ENCODE measurements at regions not wholly inside any gene's neighbourhood (a gene's known extent, or its start where the extent isn't known, plus 50 kb on each side); places are given as distances from the start of the nearest gene placed in this dataset.

DNA sequence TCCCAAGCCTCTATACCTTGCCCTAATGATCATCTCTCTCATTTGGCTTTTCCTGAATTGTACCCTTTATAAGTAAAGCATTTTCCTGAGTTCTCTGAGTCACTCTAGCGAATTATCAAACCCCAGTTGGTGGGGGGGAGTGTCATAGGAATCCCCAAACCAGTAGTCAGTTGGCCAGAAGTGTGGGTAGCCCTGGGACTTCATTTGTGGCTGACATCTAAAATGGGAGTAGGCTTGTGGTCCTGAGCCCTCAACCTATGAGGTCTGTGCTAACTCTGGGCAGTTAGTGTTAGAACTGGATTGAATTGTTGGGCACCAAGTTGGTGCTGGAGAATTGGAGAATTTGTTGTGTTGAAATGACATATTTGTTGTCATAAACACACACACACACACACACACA is 91.3 kb downstream of the BBS10 start:
- DNase-seq: no peak

DNA sequence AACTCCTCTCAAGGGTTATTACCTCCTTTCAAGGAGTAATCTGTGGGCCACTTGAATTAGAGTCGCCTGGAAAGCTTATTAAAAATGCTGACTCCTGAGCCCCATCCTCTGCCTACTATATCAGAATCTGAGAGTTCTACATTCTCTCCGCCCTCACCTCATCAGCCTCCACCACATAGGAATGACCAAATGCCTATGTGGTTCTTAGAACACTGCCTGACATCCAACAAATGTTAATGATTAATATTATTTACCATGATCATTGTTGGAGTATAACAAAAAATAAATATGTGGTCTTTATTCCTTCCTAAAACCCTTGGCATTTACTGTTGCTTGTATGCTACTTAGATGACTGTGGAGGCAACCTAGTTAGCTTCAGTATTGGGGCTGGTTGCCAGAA is 91.9 kb downstream of the BBS10 start:
- DNase-seq: no peak

DNA sequence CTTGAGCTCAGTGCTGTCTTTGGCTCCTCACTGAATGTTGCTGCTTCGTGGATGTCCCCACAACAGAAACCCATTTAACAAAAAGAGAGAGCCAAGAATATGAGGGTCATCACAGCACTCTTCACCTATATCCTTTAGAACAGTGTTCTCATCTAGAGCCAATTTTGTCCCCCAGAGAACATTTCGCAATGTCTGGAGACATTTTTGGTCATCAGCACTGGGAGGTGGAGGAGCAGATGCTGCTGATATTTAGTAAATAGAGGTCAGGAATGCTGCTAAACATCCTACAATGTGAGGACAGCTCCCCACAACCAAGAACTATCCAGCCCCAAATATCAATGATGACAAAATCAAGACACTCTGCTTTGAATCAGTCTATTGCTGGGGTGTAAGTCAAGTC is 92.5 kb downstream of the BBS10 start:
- DNase-seq: no peak

DNA sequence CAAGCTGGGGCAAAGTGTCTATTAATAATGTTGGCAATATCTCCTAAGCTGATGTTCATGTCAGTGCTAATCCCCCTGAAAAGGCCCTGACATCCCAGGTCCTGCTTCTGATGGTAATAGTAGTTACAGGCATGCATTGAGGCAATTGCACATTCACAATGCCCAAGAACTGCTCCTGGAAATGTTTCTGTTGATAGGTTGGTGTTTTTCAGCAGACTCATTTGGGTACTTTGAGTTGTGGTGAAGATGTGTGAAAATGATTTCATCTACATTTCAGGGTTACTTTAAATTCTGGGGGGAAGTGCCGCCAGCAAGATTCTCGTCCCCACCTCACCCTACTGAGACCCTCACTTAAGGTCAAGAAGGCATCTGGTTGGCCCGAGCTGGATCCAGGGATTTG is 92.9 kb downstream of the BBS10 start:
- no peak for DNase-seq

DNA sequence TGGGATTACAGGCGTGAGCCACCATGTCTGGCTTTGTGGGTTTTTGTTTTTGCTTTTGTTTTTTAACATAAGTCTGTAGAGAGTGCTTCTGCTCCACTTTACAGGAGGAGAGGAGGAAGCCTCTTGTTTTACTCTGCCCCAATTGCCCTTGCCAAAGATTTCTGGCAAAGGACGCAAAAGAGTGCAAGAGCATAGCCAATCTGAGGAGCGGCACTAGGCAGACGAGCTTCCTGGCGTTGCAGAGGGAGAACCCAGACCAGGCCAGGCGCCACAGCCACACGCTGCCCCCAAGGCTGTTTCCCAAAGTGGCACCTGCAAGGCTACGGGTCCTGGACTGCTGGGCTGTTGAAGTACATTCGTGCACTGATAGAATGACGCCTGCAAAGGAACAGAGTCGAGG is 96.2 kb downstream of the BBS10 start:
- DNase-seq: no peak

DNA sequence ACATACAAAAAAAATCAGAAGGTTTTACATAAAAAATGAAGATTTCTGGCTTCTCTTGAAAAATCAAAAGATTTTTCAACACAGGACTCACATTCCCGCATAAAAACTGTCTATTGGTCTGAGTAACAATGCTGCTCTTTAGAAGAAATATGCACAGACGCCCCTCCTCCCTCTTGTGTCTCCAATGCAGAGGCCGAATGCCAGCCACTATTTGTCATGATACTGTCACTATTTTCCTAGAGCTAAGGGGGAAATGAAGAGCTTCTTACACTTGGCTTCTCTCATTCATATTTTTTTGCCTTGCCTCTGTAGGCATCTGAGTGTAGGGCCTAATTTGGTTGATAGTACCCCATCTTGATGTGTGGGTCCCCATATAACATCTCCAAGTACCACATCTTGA is 98.0 kb downstream of the BBS10 start:
- no peak for DNase-seq

DNA sequence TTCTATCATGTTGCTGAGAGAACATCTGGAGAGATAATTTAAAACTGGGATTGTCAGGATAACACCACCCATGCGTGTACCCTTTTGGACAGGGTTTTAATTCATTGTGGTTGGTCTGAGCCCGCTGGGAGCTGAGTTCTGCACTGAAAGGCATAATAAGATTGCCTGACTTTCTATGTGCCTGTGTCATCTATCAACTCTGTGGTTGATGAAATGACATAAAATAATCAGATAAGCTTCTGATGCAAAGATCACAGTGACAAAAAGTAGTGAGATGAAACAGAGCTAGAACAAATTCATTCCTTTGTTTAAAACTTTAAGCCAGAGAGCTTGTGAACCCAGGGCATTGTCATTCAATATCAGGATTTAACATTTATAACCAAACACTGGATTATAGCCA is 98.7 kb downstream of the BBS10 start:
- no peak for DNase-seq

DNA sequence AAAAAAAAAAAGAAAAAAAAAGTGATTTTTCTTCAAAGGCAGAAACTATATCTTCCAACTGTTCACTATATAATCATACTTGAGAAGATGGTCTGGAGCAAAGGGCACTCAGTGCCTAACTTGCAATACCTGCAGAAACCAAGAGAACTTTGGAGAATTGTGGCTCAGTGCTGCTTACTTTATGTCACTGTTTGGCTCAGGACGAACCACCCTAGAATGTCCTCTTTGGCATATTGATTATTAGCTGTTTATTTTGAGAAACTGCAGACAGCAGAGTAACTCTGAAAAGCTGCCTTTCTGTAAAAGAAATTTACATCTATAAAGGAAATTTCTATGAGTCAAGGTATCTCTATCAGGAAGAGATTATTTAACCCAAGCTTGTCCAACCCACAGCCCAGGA is 100.2 kb downstream of the BBS10 start:
- no peak for DNase-seq

DNA sequence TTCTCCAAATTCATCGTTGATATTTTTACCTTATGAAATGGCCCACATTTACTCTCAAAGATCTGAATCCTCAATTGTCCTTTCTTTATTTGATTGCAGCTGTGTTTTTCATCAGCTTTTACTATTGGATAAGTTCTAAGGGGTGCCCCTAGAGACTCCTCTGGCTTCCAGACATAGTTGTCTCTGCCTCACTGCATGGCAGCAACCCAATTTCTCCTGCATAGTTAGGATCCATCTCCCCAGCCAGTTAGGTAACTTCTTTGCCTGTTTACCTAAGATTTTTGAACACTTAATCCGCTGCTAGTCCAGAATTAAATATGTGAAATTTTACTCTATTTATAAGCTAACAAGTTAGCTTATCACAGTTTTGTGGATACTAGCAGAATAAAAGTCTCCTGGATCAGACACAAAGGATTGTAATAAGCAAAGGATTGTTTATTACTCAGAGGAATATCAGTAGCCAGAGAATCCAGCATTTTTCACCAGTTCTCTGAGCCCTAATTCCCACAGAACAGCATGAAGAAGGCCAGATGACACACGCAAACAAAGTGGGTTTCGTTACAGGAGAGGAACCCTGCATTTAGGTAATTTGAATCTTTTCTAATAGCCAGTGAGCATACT is 101.1 kb downstream of the BBS10 start:
- DNase-seq: no peak

DNA sequence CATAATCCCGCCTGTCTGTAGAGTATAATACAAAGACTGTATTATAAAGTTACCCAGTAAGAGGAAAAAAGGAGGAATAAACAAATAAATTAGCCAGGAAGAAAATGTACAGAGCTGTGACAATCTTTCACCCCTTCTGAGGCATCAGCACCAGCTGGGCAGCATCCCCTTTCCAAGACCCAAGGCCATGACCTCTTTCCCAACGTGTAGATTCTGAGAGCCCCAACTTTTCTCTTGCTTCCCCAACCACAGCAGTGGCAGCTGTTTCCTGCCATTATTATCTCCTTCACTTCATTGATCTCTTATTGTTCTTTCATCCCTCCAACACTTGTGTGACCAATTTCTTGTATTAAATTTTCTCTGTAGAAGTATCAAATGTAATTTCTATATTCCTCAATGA is 101.6 kb downstream of the BBS10 start:
- no peak for DNase-seq

DNA sequence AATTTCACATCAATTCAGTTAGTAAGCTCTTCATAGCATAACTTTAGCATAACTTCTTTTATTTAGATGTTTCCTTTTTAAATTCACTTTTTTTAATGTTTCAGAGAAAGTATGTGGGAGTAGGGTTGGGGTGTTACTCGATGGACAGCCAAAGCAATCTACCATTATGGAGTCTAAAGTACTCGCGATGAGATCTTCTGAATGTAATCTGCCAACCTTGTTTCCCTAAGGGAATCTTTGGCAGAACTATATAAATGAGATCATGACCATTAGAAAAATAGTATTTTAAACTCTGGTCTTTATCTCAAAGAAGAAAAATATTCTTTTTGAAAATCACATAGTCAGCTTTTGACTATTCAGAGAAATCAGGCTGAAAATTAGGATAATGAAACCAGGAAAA is 103.9 kb downstream of the BBS10 start:
- no peak for DNase-seq

DNA sequence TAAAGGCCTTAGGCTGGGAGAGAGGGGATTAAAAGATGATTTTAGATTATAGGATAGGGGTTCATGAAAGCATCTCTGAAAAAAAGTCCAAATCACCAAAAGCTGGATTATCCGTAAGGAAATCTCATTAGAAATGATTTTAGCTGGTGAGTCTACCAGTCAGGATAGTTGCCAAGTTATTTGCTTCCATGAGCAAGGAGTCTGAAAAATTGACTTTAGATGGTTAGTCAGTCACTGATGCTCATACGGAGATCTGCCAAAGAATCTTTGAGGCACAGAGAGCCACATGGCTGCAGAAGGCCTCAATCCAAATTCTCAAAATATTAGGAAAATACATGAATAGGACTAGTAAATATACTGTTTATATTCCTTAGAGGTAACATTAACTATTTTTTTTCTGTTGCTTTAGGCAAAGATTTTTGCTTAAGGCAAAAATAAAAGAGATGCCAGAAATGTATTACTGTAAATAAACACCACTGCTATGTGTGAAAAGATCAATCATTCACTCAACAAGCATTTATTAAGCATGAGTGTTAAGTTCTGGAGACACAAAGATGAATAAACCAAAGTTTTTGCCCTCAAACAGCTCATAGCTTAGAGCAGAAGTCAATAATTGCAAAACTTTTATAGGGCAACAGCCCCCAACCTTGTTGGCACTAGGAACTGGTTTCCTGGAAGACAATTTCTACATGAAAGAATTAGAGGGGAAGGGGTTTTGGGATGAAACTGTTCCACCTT is 105.2 kb downstream of the BBS10 start:
- no peak for DNase-seq

DNA sequence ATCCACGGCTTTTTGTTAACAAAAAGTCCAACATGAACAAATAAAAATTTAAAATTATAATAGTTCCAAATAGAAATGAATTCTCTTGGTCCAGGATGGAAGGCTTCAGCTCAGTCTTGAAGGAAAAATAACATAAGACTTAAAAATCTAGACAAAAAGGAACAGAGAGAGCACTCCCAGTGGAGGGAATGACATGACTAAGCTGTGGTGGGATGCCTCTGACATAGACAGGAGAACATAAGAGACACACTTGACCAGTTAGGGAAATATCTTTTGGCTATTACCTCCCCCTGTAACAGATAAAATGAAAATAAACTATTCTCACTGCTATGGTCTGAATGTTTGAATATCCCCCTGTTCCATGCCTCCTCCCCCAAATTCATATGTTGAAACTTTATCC is 106.8 kb downstream of the BBS10 start:
- DNase-seq: no peak

DNA sequence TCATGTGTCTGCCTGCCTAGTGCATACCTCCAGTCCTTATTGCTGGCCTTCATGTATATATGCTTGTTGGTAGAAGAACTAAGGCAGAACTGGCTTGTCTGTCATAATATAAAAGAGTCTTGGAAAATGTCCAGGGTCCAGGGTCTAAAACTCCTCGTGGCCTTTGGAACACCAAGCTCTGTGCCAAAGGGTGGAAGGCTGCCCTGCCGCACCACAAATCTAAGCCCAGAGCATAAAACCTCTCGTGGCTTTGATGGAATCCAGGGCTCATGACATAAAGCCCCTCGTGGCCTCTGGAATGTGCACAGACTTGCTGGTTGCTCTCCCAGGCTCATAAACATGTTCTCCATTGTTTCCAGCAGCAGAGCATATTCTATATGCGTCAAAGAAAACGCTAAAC is 107.9 kb downstream of the BBS10 start:
- no peak for DNase-seq

DNA sequence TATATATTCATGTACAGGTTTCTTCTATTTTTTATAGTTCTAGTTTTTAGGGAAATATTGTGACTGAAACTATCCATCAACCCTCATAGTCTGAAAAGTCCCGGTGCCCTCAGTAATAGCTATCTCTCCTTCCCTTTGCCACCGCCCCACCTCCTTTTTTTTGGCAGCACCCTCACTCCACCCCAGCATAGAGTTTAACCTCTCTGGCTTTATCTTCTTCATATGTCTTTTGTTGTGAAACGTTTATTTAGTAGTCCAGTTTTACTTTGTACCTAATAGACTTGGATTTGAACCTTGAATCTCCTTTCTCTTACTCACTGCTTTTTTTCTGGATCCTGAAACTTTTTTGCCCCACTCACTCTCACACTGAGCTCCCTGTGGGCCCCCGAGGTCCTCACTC is 109.5 kb downstream of the BBS10 start:
- no peak for DNase-seq

DNA sequence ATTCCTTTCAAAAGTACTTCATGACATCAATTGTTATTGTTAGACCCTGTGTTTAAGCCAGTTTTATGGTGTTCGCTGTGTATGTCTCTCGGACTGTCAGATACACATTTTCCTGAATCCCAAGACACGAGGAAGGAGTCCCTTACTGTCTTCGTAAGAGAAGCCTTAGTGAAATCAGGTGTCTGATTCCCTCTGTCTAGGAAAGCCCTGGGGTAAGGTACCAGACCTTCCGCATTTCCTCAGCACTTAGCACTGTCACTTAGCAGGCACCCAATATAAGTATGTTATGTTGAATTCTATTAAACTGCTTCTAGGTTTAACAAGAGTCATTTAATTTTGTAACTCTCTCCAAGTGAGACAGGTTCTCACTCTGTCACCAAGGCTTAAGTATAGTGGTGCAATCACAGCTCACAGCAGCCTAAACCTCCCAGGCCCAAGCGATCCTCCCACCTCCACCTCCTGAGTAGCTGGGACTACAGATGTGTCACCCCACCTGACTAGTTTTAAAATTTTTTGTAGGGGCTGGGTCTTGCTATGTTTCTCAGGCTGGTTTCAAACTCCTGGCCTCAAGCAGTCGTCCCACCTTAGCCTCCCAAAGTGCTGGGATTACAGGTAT is 111.0 kb downstream of the BBS10 start:
- DNase-seq: no peak

DNA sequence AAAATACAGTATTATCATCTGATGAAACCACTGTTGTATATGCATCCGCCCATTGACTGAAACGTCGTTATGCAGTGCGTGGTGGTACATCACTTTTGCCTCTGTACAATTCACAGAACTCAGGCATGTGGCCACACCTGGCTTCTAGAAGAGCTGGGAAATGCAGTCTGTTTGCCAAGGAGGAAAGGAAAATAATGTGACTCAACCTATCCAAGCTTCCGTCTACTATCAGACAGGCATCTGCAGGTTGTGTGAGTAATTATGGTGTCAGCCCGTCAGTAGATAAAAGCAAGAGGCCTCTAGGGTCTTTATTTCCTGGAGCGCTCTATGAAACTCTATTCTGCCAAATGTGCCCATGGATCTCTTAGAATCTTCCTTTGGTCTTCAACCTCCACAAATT is 111.6 kb downstream of the BBS10 start:
- no peak for DNase-seq

DNA sequence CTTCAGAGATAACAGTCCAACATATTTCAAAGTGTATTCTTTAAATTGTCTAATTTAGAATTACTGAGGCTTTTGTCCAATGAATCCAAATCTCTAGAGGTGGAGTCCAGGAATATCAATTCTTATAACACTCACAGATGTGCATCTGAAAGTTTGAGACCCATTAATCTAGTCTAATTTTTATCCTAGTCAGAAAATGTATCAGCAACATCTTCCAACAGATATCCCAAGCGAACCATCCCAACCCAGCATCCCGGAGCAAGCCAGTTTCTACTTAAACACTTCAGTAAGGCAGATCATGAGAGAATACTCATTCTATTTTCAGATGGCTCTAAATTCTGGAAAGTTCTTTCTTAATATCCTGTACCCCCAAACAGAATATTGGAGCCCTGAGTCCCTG is 113.5 kb downstream of the BBS10 start:
- no peak for DNase-seq

DNA sequence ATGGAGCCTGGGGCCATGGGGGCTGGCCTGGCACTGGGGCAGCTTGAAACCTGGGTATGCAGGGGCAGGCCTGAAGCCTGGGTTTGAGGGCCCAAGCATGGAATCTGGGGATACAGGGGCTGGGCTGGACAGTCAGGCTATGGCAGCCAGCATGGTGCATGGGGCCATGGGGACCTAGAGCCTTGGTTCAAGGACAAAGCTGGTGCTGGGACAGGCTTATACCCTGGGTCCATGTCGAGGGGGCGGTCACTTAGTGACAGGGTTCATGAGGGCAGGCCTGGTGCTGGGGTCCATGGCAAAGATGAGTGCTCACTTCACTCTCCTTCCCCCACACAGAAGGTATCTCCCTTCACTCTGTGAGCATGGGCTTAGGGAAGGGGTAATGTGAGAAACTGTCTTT is 116.2 kb downstream of the BBS10 start:
- no peak for DNase-seq

DNA sequence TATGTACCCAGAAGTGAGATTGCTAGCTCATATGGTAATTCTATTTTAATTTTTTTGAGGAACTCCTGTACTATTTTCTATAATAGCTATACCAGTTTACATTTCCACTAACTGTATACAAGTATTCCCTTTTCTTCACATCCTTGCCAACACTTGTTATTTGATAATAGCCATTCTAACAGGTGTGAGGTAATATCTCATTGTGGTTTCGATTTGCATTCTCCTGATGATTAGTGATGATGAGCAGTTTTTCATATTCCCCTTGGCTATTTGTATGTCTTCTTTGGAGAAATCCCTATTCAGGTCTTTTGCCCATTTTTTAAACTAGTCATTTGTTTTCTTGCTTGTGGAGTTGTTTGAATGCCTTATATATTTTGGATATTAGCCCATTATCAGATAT is 121.3 kb downstream of the BBS10 start:
- no peak for DNase-seq

DNA sequence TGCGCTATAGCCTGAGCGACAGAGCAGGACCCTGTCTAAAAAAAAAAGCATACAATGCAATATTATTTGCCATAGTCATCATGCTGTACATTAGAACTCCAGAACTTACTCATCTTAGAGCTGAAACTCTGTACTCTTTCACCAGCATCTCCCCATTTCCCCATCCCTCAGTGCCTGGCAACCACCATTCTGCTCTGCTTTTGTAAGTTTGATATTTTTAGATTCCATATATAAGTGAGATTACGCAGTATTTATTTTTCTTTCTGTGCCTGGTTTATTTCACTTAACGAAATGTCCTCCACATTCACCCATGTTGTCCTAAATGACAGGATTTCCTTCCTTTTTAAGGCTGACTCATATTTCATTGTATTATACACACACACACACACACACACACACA is 121.8 kb downstream of the BBS10 start:
- DNase-seq: peak; percentile 42

DNA sequence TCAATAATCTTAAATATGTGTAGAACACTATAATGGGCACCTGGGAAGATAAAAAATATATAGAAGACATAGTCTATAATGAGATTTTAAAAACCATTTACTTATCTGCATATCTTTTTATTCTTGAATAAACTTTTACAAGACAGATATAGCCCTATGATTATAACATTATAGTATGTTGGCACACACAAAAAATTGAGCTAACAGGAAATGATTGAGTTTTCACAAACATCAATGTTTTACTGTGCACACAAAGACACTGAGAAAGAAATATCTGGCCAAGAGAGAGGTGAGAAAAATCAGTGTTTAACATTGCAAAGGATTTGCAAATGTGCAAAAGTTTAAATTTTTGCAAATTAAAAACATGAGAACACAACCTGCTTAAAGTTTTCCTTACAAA is 124.3 kb downstream of the BBS10 start:
- no peak for DNase-seq

DNA sequence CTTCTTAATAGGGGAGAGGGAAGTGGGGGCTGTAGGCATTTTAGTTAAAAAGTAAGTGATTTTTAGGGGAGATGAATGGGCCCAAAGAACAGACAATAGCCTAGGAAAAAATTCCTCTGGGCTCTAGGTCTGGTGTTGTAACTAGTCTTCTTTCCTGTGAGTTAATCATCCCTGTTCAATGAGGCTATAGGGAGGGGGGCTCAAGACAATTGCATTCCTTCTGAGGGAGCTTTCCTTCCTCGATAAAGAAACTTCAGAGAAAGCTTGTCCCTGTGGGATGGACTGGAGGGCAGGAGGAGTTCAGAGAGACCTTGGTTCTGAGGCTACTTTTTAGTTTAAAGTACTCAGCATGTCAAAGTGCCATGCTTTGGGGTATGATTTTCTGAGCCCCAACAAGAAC is 127.2 kb downstream of the BBS10 start:
- no peak for DNase-seq

DNA sequence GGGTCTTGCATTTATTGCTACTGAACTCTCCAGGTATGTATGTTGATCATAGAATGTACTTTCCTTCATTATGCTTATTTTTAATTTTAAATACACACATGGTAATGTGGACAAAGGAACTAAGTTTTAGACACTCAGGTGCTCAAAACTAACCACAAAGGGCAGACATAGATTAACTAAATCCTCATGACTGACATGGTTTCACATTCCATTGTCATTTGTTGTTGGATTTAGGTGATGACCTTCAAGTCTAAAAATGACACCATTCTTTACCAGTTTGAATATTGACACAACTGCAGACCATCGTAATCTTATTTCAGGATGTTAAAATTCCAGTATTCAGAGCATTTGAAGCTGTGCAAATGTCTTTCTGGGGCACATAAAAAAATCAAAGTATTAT is 128.4 kb downstream of the BBS10 start:
- no peak for DNase-seq
